Activated CD8-positive, alpha-beta memory T cell treated with anti-CD3 and anti-CD28 coated beads, Interleukin-2, amount 50 U/mL, for 4 hours (primary cell): ENCODE measurements at regions not wholly inside any gene's neighbourhood (a gene's known extent, or its start where the extent isn't known, plus 50 kb on each side); places are given as distances from the start of the nearest gene placed in this dataset.

Experiments
- DNase-seq: peaks from one replicate; pipeline ENCODE4 v3.0.0-alpha.2; 2020

DNA sequence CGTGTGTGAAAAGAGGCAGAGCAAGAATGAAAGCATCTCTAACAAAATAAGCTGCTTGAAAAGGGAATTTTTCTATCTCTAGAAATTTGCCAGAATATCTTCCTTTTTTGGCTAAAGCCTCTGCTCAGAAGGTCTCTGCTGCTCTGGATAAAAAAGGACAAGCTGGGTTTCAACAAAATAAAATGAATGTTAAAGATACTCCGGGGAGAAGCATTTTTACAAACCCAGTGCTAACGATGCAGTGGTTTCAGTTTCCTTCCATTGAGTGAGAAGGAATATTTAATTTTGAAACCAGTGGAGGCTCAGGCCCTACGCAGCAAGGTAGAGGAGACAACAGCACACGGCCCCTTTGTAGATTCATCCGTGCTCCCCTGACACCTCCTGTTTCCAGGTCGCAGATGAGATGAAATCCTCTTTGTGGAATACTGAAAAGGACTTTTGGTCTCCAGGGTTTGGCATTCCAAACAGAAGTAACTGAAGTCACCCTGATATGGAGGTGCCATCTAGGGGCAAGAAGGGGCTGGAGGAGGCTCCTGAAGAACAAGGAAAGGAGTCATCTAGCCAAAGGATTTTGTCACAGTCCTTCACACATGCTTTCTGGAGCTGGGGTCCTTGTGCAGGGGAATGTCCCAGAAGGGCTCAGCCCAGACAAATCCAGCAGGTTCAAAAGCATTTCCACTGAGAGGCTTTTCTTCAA, 65.7 kb upstream of the SYT6 start:
- DNase-seq: no peak

GRCh38 chr1:114218361-114219171, 64.9 kb upstream of the SYT6 start:
- no peak for DNase-seq

- no peak for DNase-seq
Measured at GRCh38 chr1:114216431-114217173, 62.9 kb upstream of the SYT6 start.

GRCh38 chr1:114215436-114215835, 61.8 kb upstream of the SYT6 start:
- DNase-seq: no peak

GRCh38 chr1:114214016-114214415, 60.3 kb upstream of the SYT6 start:
- DNase-seq: no peak

DNA sequence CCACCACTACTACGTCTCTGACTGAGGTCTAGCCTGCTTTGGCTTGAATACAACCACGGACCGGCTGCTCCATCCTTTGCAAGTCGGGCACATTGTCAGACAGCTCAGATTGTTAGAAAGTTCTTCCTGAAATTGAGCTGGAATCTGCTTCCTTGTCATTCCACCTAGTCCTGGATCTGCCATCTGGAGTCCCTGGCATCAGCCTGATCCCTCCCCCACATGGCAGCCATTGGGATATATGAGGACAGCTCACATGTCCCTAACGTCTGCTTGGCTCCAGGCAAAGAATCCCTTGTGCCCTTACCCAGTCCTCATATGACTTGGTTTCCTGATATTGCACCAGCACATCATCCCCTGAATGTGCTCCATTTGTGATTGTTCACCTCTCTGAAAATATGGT, 56.3 kb upstream of the SYT6 start:
- no peak for DNase-seq

DNA sequence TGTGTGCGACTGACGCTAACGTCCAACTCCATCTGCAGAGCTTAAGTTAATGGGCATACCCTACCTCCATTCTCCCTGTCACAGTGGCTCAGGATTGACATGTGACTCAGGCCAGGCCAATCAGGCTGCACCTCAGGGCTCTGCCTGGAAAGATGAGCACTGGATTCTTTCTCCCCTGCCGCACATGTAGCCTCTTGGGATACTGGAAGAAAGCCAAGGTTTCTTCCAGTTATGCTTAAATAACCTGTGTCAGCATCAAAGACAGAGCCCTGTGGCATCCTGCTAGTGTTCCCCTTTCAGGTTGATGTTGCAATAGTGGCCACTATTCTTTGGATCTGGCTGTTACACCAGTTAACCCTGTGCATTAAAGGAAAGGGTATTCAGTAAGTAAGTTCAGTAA, 55.0 kb upstream of the SYT6 start:
- DNase-seq: no peak

GRCh38 chr1:114208106-114208505, 54.4 kb upstream of the SYT6 start:
- DNase-seq: no peak

DNA sequence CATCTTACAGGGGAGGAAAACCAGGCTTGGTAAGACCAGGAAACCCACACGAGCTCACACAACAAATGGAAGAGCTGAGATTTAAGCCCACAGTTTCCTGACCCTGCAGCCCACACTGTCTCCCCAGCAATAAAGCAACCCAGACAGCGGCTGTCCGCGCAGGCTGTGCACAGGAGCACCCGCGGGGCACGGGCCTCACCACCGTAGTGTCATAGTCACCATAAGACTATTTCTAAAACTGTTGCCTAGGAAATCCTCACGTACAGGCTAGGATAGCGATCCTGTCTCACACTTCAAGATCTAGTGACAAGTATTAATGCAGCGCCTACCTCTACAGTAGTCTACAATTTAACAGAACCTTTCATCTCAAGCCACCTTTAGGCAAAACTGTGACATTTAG, 54.0 kb upstream of the SYT6 start:
- no peak for DNase-seq

DNA sequence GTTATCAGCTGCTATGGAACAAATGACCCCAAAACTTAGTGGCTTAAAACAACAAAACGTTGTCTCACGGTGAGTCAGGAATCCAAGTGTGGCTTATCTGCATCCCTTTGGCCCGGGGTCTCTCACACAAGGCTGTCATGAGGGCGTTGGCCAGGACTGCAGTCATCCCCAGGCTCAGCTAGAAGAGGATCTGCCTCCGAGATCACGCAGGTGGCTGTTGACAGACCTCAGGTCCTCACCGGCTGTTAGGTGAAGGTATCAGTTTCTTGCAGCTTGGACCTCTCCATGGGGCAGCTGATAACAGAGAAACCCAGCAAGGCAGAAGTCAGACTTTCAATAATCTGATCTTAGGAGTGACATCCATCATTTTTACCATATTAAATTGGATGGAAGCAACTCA, 52.7 kb upstream of the SYT6 start:
- DNase-seq: no peak

GRCh38 chr1:114203595-114204128, 50.0 kb upstream of the SYT6 start:
- no peak for DNase-seq
